H9 (cell line): ENCODE measurements at regions not wholly inside any gene's neighbourhood (a gene's known extent, or its start where the extent isn't known, plus 50 kb on each side); places are given as distances from the start of the nearest gene placed in this dataset.

Experiments used
- DNase-seq: peaks from one replicate; pipeline ENCODE4 v3.0.0-alpha.2; 2017
- H2AFZ ChIP-seq: one replicate; pipeline ENCODE4 v1.6.1; 2013; ENCODE audit warnings: mild to moderate bottlenecking, low read length, control low read depth, moderate library complexity
- H2AK5ac ChIP-seq: 2 replicates; pipeline ENCODE4 v1.6.1; 2013; ENCODE audit warnings: low read length, control low read depth, mixed read lengths; ENCODE audit not compliant: insufficient read length
- H2BK120ac ChIP-seq: one replicate; pipeline ENCODE4 v1.6.1; 2013; ENCODE audit warnings: low read depth, mild to moderate bottlenecking, low read length, control low read depth, inconsistent platforms; ENCODE audit not compliant: poor library complexity, severe bottlenecking
- H2BK12ac ChIP-seq: 2 replicates; pipeline ENCODE4 v1.6.1; 2013; ENCODE audit warnings: low read length, control low read depth, mixed read lengths, low read depth; ENCODE audit not compliant: insufficient read length
- H2BK15ac ChIP-seq: 2 replicates; pipeline ENCODE4 v1.6.1; 2013; ENCODE audit warnings: low read depth, low read length, control low read depth
- H2BK20ac ChIP-seq: one replicate; pipeline ENCODE4 v1.6.1; 2013; ENCODE audit warnings: low read depth, mild to moderate bottlenecking, low read length, control low read depth, inconsistent platforms; ENCODE audit not compliant: poor library complexity, severe bottlenecking
- H2BK5ac ChIP-seq: 2 replicates; pipeline ENCODE4 v1.6.1; 2013; ENCODE audit warnings: low read length, control low read depth, mixed read lengths; ENCODE audit not compliant: insufficient read length
- H3K14ac ChIP-seq: 2 replicates; pipeline ENCODE4 v1.6.1; 2013; ENCODE audit warnings: low read length, control low read depth; ENCODE audit not compliant: insufficient read depth
- H3K18ac ChIP-seq: 2 replicates; pipeline ENCODE4 v1.6.1; 2013; ENCODE audit warnings: low read depth, mild to moderate bottlenecking, mixed read lengths, low read length, control low read depth; ENCODE audit not compliant: insufficient read length
- H3K23ac ChIP-seq: 2 replicates; pipeline ENCODE4 v1.6.1; 2013; ENCODE audit warnings: low read length, control low read depth, mixed read lengths, low read depth; ENCODE audit not compliant: insufficient read length
- H3K23me2 ChIP-seq: 2 replicates; pipeline ENCODE4 v1.6.1; 2013; ENCODE audit warnings: low read depth, mild to moderate bottlenecking, mixed read lengths, low read length, control low read depth; ENCODE audit not compliant: insufficient read length, poor library complexity, severe bottlenecking
- H3K27ac ChIP-seq: 2 replicates; pipeline ENCODE4 v1.5.1; 2013; ENCODE audit warnings: low read length, control low read depth, mixed read lengths, low read depth; ENCODE audit not compliant: insufficient read length
- H3K27me3 ChIP-seq: 2 replicates; pipeline ENCODE4 v1.6.1; 2013; ENCODE audit warnings: low read length, control low read depth, inconsistent platforms; ENCODE audit not compliant: insufficient read depth
- H3K4ac ChIP-seq: 2 replicates; pipeline ENCODE4 v1.6.1; 2013; ENCODE audit warnings: low read depth, mild to moderate bottlenecking, control low read depth, inconsistent platforms, low read length, moderate library complexity
- H3K4me1 ChIP-seq: 2 replicates; pipeline ENCODE4 v1.6.1; 2013; ENCODE audit warnings: low read length, control low read depth, inconsistent platforms; ENCODE audit not compliant: insufficient read depth
- H3K4me2 ChIP-seq: 2 replicates; pipeline ENCODE4 v1.6.1; 2013; ENCODE audit warnings: low read length, control low read depth, mixed read lengths; ENCODE audit not compliant: insufficient read length, insufficient read depth
- H3K56ac ChIP-seq: 2 replicates; pipeline ENCODE4 v1.6.1; 2013; ENCODE audit warnings: low read depth, mild to moderate bottlenecking, mixed read lengths, low read length, control low read depth; ENCODE audit not compliant: insufficient read length
- H3K79me1 ChIP-seq: 2 replicates; pipeline ENCODE4 v1.6.1; 2013; ENCODE audit warnings: low read depth, mild to moderate bottlenecking, moderate library complexity, low read length, control low read depth, inconsistent platforms; ENCODE audit not compliant: insufficient read depth, poor library complexity, severe bottlenecking
- H3K79me2 ChIP-seq: 2 replicates; pipeline ENCODE4 v1.6.1; 2013; ENCODE audit warnings: low read length, control low read depth, inconsistent platforms; ENCODE audit not compliant: insufficient read depth
- H3K9ac ChIP-seq: 2 replicates; pipeline ENCODE4 v1.6.1; 2013; ENCODE audit warnings: low read length, control low read depth, mixed read lengths; ENCODE audit not compliant: insufficient read length; ENCODE audit errors: extremely low read depth
- H3K9me3 ChIP-seq: one replicate; pipeline ENCODE4 v1.6.1; 2013; ENCODE audit warnings: low read depth, low read length, inconsistent platforms; ENCODE audit not compliant: control insufficient read depth
- H3T11ph ChIP-seq: one replicate; pipeline ENCODE4 v1.6.1; 2013; ENCODE audit warnings: mild to moderate bottlenecking, low read length, control low read depth, inconsistent platforms
- H4K20me1 ChIP-seq: one replicate; pipeline ENCODE4 v1.6.1; 2013; ENCODE audit not compliant: control insufficient read depth, insufficient read length, insufficient read depth
- H4K5ac ChIP-seq: 2 replicates; pipeline ENCODE4 v1.6.1; 2013; ENCODE audit warnings: low read depth, mild to moderate bottlenecking, mixed read lengths, low read length, control low read depth; ENCODE audit not compliant: insufficient read length
- H4K8ac ChIP-seq: replicated peaks from 2 replicates; pipeline ENCODE4 v1.6.1; 2013; ENCODE audit warnings: low read length, control low read depth, mixed read lengths, low read depth; ENCODE audit not compliant: insufficient read length
- H4K91ac ChIP-seq: 2 replicates; pipeline ENCODE4 v1.6.1; 2013; ENCODE audit warnings: low read depth, mild to moderate bottlenecking, moderate library complexity, mixed read lengths, low read length, control low read depth; ENCODE audit not compliant: insufficient read length
- H3K27ac Mint-ChIP-seq, 3 experiments: 2 replicates in 2 of 3; 3 replicates in 1 of 3; pipeline ENCODE4 v1.8.0; 2020 to 2021; ENCODE audit warnings: mixed read lengths in 3 of 3, mild to moderate bottlenecking in 1 of 3, moderate library complexity in 1 of 3
- H3K27me3 Mint-ChIP-seq: 2 replicates; pipeline ENCODE4 v1.8.0; 2021; ENCODE audit warnings: low read depth, mild to moderate bottlenecking, moderate library complexity, mixed read lengths
- H3K36me3 Mint-ChIP-seq, 3 experiments: 2 replicates in 2 of 3; 3 replicates in 1 of 3; pipeline ENCODE4 v1.8.0; 2020 to 2021; ENCODE audit warnings: low read depth in 3 of 3, mixed read lengths in 3 of 3; ENCODE audit not compliant: insufficient read depth in 1 of 3
- H3K4me1 Mint-ChIP-seq, 2 experiments: 2 replicates each; pipeline ENCODE4 v1.8.0; 2020; ENCODE audit warnings: mixed read lengths in 2 of 2
- H3K4me3 Mint-ChIP-seq, 2 experiments: 2 replicates in 1 of 2; 3 replicates in 1 of 2; pipeline ENCODE4 v1.8.0; 2020 to 2021; ENCODE audit warnings: mild to moderate bottlenecking in 2 of 2, mixed read lengths in 2 of 2, moderate library complexity in 1 of 2
- H3K9me3 Mint-ChIP-seq, 2 experiments: 2 replicates in 1 of 2; 3 replicates in 1 of 2; pipeline ENCODE4 v1.8.0; 2020; ENCODE audit warnings: mild to moderate bottlenecking in 2 of 2, mixed read lengths in 2 of 2, moderate library complexity in 1 of 2
- WGBS: extraction: QIAGEN DNeasy Blood & Tissue Kit; methylation state at CpG from one replicate; pipeline ENCODE4 v1.1.7; 2013; ENCODE audit warnings: missing lambda C conversion rate, low lambda C conversion rate, mixed read lengths; ENCODE audit not compliant: insufficient read length; ENCODE audit errors: extremely low coverage; 5-methylcytosine and 5-hydroxymethylcytosine counted together
- TF ChIP-seq, protein P1 (sequence below): fragments of 200-600 bp; sonication (generic); conservative IDR thresholded peaks from 3 replicates; pipeline ENCODE4 v1.8.0; 2021; ENCODE audit warnings: antibody characterized with exemption, mild to moderate bottlenecking

DNA sequence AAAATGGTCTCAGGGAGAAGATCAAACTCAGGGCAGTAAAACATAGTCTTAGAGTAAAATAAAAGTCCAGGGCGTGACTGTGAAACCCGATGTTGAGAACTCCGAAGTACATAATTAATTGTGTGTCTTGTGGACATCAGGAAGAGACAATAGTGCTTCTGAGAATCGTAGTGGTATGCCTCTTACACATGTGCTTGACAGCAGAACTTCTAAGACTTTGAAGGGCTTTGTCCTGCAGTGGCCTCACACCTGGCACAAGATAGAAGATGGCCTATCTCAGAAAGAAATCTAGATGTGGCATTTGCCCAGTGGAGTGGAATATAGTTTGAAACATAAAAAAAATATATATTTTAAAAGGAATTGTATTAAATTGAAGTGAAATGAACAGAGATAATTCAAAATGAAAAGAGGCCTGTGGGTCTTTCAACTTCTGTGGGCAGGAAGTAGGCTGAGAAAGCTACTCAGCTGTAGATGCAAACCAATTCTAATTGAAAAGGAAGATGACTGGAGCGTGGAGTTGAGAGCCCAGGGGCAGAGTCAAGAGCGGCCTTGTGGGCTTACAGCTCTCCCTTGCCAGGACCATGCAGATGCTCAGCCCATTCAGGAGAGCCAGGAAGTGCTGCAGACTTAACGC is 468.4 kb downstream of the KDM4C start:
- Mint-ChIP-seq H3K4me3 (no peak overlapping the region), H3K9me3 (peaks cover 0 to 2% of the 10 kb centered on the region in 2 experiments; a peak in 1 of 5 replicates), H3K36me3 (no peaks in the 10 kb centered on the region), H3K4me1 (peaks cover 7 to 15% of the 10 kb centered on the region in 2 experiments), H3K27me3 (peaks cover 2% of the 10 kb centered on the region; the same call in 1 of the 2 replicates), H3K27ac (no peak overlapping the region)
- Histone ChIP-seq H3K4me1 (no peaks in the 10 kb centered on the region), H4K20me1 (no peaks in the 10 kb centered on the region), H2BK120ac (no peak overlapping the region), H2AFZ (no peak overlapping the region), H2BK20ac (no peak overlapping the region), H2AK5ac (no peak overlapping the region), H2BK5ac (no peak overlapping the region), H3T11ph (no peak overlapping the region), H2BK12ac (no peak overlapping the region), H3K4ac (no peak overlapping the region), H3K9ac (no peak overlapping the region), H3K4me2 (no peak overlapping the region), H2BK15ac (no peak overlapping the region), H4K91ac (no peak overlapping the region), H3K18ac (no peak overlapping the region), H3K27me3 (no peaks in the 10 kb centered on the region; the same call in 1 of the 2 replicates), H3K9me3 (no peaks in the 10 kb centered on the region), H3K56ac (no peak overlapping the region), H3K79me1 (no peaks in the 10 kb centered on the region), H4K5ac (no peak overlapping the region), H3K27ac (no peak overlapping the region), H3K79me2 (no peaks in the 10 kb centered on the region), H3K23ac (no peak overlapping the region), H3K23me2 (no peaks in the 10 kb centered on the region), H4K8ac (no peak overlapping the region), H3K14ac (no peak overlapping the region)
- DNase-seq = no peak
- TF ChIP-seq, protein P1, sequence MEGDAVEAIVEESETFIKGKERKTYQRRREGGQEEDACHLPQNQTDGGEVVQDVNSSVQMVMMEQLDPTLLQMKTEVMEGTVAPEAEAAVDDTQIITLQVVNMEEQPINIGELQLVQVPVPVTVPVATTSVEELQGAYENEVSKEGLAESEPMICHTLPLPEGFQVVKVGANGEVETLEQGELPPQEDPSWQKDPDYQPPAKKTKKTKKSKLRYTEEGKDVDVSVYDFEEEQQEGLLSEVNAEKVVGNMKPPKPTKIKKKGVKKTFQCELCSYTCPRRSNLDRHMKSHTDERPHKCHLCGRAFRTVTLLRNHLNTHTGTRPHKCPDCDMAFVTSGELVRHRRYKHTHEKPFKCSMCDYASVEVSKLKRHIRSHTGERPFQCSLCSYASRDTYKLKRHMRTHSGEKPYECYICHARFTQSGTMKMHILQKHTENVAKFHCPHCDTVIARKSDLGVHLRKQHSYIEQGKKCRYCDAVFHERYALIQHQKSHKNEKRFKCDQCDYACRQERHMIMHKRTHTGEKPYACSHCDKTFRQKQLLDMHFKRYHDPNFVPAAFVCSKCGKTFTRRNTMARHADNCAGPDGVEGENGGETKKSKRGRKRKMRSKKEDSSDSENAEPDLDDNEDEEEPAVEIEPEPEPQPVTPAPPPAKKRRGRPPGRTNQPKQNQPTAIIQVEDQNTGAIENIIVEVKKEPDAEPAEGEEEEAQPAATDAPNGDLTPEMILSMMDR = no peak
- no CpG with 5 or more reads among the region's 7 CpGs for WGBS
